AG09309 (cell line): ENCODE measurements at regions not wholly inside any gene's neighbourhood (a gene's known extent, or its start where the extent isn't known, plus 50 kb on each side); places are given as distances from the start of the nearest gene placed in this dataset.

ENCODE experiments used
- DNase-seq: peaks from one replicate; pipeline ENCODE4 v3.0.0-alpha.2; 2010; ENCODE audit warnings: low read depth
- H3K4me3 ChIP-seq: 2 replicates; pipeline ENCODE4 v1.5.1; 2011; ENCODE audit warnings: mild to moderate bottlenecking, low read depth, low read length, moderate library complexity; ENCODE audit not compliant: control insufficient read depth
- TF ChIP-seq, protein P1 (sequence below): IDR thresholded peaks from 2 replicates; pipeline ENCODE4 v1.5.1; 2011; ENCODE audit warnings: mild to moderate bottlenecking, low read depth, low read length, inconsistent platforms; ENCODE audit not compliant: insufficient read depth, control insufficient read depth; ENCODE audit errors: missing control alignments

DNA sequence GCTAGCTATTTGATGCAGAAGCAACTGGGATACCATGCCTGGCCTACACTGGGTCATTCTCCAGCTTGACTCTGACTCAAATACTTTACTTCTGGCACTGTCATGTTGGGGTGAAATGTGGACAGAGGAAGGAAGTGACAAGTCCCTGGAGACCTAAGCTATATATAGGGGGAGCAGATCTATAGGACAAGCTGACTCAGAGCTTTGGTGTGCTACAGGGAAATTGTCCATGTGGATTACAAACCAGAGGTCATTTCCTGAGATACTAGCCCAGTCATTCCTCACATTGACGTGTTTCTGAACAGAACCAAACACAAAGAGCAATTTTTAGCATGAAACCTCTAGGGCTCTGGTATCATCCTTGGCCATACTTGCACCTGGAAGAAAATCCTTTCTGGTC lies 531.6 kb upstream of the CLINT1 start:
- TF ChIP-seq, protein P1, sequence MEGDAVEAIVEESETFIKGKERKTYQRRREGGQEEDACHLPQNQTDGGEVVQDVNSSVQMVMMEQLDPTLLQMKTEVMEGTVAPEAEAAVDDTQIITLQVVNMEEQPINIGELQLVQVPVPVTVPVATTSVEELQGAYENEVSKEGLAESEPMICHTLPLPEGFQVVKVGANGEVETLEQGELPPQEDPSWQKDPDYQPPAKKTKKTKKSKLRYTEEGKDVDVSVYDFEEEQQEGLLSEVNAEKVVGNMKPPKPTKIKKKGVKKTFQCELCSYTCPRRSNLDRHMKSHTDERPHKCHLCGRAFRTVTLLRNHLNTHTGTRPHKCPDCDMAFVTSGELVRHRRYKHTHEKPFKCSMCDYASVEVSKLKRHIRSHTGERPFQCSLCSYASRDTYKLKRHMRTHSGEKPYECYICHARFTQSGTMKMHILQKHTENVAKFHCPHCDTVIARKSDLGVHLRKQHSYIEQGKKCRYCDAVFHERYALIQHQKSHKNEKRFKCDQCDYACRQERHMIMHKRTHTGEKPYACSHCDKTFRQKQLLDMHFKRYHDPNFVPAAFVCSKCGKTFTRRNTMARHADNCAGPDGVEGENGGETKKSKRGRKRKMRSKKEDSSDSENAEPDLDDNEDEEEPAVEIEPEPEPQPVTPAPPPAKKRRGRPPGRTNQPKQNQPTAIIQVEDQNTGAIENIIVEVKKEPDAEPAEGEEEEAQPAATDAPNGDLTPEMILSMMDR, result no peak
- H3K4me3 ChIP-seq, result no peak overlapping the region
- no peak for DNase-seq

- no peak overlapping the region for H3K4me3 ChIP-seq
- no peak for DNase-seq
- TF ChIP-seq, protein P1, result no peak
Measured at GRCh38 chr5:158389786-158390185, 530.8 kb upstream of the CLINT1 start.

GRCh38 chr5:158388021-158388420 lies 529.1 kb upstream of the CLINT1 start:
- TF ChIP-seq, protein P1, result no peak
- no peak for DNase-seq
- no peak overlapping the region for H3K4me3 ChIP-seq

- no peak overlapping the region for H3K4me3 ChIP-seq
- DNase-seq, result no peak
- TF ChIP-seq, protein P1, result no peak
Measured at GRCh38 chr5:158387499-158387898, 528.6 kb upstream of the CLINT1 start.

GRCh38 chr5:158385982-158386381 lies 527.0 kb upstream of the CLINT1 start:
- DNase-seq, result no peak
- TF ChIP-seq, protein P1, result no peak
- H3K4me3 ChIP-seq, result no peak overlapping the region

GRCh38 chr5:158384535-158385481 lies 525.9 kb upstream of the CLINT1 start:
- TF ChIP-seq, protein P1, result no peak
- no peak overlapping the region for H3K4me3 ChIP-seq
- peak; percentile 92 for DNase-seq
